HG03558 (cell line): ENCODE measurements at regions not wholly inside any gene's neighbourhood (a gene's known extent, or its start where the extent isn't known, plus 50 kb on each side); places are given as distances from the start of the nearest gene placed in this dataset.
"Not testable (repeated sequence)": the region's sequence is repeated elsewhere in the genome, so short reads cannot be mapped to it uniquely, and the experiment has no call there.

Experiments
- ATAC-seq: cut with Tn5 transposase; IDR thresholded peaks from one replicate; pipeline ENCODE4 v1.9.1; 2021; ENCODE audit warnings: moderate number of reproducible peaks; ENCODE audit not compliant: unreplicated experiment; ENCODE audit errors: extremely low read depth

DNA sequence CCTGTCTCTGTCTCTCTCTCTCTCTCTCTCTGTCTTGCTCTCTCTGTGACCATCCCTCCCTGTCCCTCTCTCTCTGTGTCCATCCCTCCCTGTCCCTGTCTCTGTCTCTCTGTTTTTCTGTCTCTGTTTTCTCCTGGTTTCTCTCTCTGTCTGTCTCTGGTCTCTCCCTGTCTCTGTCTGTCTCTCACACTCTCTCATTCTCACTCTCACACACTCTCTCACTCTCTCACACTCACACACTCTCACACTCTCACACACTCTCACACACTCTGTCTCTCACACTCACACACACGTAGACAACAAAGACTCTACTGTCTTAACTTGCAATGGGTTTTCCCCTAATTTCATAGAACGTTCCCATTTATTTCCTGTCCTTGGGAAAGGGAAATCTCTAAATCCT lies 299.5 kb downstream of the FOXL1 start:
- ATAC-seq: no peak

DNA sequence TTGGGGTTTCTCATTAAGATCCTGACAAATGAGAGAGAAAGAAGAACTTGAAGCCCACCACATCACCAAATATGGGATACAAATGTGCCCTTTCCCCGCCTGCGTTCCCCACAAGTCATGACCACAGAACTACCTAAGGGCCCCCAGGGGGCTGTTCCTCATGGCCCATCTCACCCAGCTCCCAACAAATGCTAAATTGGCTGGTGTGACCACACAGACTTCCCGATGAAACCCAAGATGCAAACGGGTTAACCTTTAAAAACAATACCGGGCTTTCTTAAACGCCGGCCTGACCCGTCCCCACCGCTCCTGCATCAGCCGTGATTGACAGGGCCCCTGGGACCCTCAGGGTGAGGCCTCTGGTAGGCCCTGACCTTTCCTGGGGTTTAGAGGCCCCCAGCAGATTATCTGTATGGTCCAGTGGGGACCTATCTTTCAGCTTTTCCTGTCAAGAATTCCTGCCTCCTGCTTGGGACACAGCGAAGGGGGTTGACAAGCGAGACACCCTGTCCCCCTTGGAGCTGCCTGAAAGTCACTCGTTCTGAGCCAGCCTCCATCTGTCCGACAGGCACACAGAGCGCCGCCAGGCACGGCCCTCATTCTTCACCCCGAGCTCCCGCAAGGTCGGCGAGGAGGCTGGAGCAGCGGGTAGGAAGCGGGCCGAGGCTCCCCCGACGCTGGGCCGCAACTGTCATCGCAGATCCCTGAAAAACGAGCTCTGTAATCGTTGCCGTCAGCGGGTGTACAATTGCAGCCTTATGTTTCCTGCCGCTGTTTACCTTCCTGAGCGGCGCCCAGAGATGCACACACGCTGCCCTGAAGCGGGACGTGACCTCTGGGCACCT lies 300.1 kb downstream of the FOXL1 start:
- ATAC-seq: no peak

DNA sequence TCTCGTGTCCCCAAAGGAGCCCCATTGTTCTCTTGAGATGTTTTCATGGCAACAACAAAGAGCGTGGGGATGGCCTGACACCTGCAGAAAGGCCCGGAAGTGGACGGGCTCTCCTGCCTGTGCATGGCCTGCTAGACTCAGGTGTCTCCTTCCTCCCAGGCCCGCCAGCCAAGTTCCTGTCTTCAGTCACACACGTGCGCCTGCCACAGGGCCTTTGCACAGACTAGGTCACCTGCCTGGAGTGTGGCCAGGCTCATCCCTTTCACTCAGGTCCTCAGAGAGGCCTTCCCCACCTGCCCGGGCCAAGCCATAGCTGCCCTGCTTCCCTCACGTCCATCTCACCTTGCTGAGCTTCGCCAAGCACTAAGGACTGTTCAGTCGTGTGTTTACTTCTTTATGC lies 300.9 kb downstream of the FOXL1 start:
- ATAC-seq: no peak

DNA sequence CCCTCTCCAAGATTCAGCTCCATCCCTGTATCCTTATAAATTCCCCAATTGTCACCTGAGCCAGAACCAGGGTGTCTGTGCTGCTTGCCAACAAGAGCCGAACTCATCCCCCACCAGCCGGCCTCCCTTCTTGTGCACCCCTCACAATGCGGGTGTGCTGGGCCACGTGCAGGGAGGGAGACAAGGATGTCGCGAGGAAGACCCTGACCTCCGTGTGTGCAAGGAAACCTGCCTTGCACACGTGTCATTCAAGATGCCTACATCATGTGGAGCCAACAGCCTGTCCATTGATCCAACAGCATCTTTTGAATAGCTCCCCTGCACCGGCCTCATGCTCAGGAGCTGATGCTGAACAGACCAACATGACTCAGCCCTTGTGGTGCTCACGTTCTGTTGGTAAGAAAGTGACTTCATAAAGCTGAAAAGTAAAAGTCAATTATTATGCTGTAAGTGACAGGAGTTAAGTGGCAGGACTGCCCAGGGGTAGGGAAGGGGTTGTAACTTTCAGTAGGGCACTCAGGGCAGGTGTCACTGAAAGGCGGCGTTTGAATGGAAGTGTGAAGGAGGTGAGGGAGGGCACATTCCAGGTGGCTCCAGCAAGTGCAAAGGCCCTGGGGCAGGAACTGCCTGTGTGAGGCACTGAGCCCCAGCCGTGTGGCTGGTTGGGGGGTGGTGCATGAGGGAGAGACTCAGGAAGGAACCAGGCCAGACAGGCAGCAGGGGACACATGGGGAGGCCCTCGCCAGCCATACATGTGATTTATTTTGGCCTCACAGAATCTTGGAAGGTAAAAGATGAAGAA lies 302.2 kb downstream of the FOXL1 start:
- no peak for ATAC-seq

DNA sequence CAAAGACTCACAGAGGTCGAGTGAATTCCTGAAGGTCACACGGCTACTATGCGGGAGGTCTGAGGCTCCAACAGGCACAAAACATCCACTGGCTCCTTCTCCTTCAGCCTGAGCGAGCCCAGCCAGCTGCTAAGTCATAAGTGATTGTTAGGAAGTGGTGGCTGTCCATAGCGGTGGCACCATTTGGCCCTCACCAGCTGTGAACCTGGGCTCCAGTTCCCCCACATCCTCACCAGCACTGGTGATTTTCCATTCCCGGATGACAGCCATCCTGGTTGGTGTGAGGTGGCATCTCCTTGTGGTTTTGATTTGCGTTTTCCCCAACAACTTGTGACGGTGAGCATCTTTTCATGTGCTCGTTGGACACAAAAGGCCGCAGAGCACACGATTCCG lies 302.8 kb downstream of the FOXL1 start:
- no peak for ATAC-seq

DNA sequence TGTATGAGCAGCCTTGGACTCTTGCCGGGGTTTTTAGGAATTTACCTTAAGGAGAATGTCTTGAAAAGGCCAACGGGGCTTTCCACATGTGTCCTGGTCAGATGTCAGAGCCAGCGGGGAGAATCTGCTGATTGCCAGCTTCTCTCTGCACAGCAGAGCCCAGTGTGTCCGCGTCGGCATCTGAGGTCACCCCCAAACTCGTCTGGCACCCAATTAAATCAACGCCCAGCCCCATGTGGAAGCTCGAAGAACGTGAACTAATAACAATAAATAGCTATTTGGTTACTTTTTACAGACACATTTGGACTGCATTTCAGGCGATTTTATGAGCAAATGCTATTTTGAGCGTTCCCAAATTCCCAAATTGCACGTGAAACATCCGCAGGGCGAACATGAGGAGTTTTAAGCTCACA lies 303.5 kb downstream of the FOXL1 start:
- no peak for ATAC-seq

DNA sequence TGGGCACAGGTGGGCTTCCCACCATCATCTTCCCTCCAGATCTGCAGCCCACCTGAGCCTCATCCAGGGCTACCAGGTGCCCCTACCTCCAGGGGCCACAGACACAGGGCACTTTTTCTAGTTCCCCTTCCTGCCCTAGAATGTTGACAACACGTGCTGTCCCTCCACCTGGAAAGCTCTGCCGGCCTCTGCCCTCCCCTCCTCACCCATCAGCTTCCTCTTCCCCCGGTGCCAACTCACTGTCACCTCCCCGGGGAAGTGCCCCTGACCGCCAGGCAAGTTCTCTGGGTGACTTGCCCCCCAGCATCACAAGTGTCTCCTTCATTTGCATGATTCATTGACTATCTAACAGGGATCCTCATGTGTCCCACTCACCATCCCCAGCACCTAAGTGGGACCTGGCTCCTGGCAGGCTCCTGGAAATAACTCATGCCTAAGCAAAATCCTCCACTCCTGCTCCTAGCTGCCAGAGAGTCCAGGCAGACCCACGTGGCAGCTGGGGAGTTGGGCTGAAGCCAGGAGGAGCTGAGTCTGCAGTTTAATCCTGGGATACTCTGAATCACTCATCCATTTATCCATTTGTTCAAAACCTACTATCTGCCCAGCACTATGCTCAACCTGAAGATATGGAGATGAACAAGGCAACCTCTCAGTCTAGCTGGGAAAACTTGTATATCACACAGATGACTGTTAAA lies 304.4 kb downstream of the FOXL1 start:
- no peak for ATAC-seq

DNA sequence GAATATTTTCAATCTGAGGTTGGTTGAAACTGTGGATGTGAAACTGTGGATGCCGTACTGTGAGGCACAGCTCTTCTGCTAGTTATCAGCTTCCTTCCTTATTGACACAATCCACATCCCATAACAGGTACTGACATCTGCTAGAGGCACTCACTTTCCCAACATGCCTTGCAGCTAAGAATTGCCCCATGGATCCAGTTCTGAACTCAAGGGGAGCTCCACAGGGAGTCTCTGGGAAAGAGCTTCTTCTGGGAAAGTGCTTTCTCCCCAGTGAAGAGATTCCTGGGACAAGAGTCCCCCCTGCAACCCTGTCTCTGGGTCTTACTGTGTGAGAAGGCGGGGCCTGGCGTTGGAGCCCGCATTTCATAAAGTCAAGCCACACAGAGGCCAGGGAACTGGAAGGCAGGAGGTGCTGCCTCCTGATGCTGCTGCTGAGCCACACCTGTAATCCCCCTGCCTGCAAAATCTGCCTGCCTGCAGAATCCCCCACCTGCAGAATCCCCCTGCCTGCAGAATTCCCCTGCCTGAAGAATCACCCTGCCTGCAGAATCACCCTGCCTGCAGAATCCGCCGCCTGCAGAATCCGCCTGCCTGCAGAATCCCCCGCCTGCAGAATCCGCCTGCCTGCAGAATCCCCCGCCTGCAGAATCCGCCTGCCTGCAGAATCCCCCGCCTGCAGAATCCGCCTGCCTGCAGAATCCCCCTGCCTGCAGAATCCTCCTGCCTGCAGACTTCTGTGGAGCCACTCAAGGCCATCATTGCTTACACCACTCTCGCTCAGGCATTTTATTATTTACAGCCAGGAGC lies 305.4 kb downstream of the FOXL1 start:
- ATAC-seq: no peak

DNA sequence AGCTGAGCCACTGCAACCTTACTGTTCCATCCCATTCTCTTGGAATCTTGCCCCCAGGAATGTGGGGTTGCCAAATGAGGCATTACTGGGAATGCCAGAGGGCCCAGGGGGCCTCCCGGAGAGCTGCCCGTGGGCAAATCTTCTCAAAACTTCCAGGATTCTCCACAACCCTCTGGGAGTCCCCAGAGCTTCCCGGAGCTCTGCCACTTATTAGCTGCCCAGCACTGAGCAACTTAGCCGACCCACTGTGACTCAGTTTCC lies 306.0 kb downstream of the FOXL1 start:
- no peak for ATAC-seq

DNA sequence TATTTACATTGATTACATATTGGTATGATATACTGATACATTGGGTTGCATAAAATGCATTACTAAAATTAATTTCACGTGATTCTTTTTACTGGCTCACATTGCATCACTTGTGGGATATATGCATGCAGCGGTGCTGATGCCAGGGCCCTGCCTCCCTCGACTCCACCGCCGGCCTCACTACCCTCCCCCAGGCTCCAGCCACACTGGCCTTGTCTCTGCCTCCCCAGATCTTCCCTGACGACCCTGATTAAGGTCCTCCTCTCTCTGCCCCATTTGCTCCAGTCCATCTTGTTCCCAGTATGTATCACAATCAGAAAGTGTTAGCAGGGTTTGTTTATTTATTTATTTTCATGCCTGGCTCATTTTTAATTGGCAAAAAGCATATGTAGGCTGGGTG lies 306.8 kb downstream of the FOXL1 start:
- ATAC-seq: no peak

DNA sequence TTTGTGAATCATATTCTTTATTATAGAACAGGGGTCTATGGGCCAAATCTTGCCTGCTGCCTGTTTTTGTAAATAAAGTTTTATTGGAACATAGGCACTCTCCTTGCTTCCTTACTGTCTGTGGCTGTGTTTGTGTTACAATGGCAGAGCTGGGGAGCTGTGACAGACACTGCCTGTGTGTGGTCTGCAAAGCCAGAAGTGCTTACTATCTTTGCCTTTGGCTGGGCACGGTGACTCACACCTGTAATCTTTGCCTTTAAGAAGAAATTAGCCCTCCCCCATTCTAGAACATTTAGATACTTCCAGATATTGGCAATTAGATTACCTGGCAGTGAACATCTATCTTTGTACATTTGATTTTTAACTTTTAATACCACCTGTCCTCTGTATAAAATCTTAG lies 308.3 kb downstream of the FOXL1 start:
- ATAC-seq: no peak

DNA sequence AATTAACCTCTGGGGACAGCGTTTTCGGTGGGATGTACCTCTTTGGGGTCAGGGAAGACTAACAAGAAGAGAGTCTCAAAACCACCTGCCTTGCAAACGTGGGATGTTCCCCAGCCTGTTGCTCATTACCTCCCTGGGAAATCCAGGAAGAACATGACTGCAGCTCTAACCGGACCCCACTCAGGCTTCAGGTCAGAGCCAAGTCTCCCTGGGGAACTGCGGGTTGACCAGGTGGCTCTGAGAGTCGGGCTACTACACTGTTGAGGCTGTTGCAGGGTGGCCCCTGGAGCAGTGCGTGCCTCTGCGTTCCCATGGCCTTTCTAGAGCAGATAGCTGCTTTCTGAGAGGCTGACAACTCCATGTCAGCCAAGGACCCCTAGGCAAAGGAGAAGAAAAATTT lies 309.1 kb downstream of the FOXL1 start:
- no peak for ATAC-seq

DNA sequence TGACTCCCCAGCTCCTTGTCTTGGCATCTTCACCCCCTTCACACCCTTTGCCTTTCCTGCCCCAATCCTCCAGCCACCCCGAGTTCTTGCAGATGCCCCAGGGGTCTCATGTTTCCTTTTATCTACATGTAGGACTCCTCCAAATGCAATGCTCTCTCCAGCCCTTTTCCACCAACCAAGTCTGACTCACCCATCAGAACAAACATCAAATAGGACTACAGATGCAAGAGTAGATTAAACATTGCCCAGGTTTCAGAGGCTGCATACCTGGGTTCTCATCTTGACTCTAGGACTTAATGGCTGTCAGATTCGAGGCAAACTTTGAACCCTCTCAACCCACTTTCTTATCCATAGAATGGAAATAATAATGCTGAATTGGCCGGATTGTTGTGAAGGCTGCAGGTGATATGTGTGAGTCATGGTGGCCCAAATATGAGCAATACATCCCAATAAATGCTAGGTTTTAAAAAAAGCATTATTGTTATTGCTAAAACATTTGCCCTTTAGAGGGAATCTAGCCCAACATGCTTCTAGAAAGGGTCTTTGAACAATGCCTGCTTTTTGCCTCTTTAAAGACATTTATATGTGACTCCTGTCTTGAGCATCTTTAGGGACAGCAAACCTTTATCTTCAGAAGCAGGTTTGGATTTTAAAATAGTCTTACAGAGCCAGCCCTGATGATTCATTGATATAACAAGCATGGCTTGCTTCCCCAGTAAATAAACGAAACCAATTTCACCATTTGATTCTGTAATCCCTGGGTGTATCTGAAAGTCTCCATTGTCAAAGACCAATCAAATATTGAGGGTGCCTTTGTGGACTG lies 310.1 kb downstream of the FOXL1 start:
- ATAC-seq: no peak

DNA sequence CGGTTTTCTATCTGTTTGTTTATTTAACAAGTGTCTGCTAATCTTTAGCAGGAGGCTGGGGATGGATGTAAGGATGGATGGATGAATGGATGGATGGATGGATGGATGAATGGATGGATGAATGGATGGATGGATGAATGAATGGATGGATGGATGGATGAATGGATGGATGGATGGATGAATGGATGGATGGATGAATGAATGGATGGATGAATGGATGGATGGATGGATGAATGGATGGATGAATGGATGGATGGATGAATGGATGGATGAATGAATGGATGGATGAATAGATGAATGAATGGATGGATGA lies 310.7 kb downstream of the FOXL1 start:
- not testable (repeated sequence) for ATAC-seq

DNA sequence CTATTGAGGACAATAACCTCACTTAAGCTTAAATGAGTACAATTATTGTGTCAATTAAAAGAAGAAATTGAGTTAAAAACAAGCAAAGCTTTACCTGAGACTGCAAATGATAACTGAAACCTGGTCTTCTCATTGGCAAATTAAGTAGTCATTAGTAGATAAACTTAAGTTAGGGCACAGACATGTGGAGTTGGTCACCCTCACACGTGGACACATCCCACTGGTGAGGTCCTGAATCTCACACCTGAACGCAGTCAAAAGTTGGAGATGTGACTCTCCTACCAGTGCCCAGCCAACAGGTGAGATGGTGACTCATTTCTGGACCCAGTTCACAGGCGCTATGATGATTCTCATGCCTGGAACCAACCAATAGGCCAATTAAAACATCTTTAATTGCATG lies 311.6 kb downstream of the FOXL1 start:
- no peak for ATAC-seq

DNA sequence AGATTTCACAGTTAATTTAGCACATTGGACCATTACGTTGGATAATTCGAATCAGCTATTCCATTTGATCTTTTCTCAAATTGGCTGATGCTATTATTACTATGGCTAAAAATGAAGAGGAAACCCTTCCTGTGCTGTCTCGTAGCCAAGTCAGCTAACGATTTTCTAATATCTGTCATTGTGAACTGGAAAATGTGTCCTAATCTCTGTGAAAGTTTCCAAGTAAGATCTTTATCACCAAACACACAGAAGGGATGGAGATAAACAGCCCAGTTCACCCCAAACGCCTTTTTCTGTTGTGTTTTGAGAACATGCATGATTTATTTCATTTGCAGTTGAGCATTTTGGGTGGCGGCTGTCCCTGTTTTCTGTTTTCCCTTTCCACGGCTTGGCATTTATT lies 312.8 kb downstream of the FOXL1 start:
- no peak for ATAC-seq

DNA sequence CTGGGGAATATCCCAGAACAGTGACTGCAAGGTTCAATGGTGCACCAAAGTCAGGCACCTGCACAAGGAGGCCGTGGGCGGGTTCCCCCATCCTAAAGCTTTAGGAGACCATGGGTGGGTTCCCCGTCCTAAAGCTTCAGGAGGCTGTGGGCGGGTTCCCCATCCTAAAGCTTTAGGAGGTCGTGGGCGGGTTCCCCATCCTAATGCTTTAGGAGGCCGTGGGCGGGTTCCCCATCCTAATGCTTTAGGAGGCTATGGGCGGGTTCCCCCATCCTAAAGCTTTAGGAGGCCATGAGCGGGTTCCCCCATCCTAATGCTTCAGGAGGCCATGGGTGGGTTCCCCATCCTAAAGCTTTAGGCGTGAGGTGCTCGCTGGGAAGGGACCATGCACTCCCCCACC lies 313.3 kb downstream of the FOXL1 start:
- ATAC-seq: no peak

DNA sequence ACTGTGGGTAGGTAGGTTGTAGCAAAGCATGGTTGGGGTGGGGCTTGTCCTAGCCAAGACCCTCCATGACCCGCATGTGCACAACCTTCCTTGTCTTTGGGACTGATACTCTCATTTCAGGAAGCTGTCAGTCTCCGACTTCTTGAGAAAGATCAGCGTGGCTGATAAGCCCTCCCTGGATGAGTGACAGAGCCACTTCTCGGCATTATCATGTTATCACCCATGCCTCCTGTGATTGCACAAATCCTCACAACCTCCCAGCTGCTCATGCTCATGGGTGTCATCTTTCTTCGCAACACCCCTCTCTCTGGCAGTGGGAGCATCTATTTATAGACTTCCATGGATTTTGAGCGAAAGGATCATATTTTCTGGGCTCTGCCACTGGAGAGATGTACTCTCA lies 314.2 kb downstream of the FOXL1 start:
- ATAC-seq: no peak

DNA sequence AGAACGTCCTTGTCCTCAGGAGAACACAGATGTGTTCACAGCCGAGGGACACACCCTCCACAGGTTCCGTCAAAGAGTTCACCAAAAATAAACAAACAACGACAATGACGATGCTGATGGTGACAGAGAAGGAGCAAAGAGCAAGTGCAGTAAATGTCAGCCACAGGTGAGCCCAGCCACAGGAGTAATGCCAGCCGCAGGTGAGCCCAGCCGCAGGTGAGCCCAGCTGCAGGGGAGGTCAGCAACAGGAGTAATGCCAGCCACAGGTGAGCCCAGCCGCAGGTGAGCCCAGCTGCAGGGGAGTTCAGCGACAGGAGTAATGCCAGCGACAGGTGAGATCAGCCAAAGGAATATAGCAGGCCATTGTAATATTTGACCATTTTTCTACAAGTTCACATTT lies 315.2 kb downstream of the FOXL1 start:
- no peak for ATAC-seq

DNA sequence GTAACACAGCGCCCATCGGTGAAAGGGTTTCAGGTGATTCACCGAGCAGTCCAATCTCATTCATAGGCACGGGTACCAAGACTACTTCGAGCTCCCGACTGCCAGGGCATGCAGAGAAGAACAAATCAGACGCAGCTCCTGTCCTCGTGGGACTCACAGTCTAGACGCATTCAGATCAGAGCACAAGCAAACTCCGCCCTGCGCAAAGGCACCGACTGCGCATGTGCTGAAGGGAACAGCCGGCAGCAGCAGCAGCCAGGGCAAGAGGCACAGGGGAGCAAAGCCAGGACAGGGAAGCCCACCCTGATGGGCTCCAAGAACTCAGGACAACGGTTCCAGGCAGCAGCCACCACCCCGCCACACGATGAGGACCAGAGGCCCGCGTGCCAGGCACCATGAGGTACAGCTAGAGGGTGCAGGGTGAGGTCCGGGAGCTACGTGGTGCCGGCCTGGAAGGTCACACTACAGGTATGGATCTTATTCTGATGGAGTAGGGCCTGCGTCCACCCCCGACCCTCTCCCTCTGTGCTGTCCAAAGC lies 315.7 kb downstream of the FOXL1 start:
- ATAC-seq: no peak
